Sciatic nerve (tissue), 2 donors: ENCODE measurements at regions not wholly inside any gene's neighbourhood (a gene's known extent, or its start where the extent isn't known, plus 50 kb on each side); places are given as distances from the start of the nearest gene placed in this dataset.
"Not testable (repeated sequence)": the region's sequence is repeated elsewhere in the genome, so short reads cannot be mapped to it uniquely, and the experiment has no call there.

Experiments
- ATAC-seq: fragments of 200-7000 bp; cut with Tn5 transposase; one replicate; pipeline ENCODE4 v1.9.1; 2020; ENCODE audit warnings: mild to moderate bottlenecking, moderate library complexity
- DNase-seq: peaks from one replicate; pipeline ENCODE4 v3.0.0-alpha.2; 2020; ENCODE audit warnings: low spot score
- intact Hi-C: fragments of 100-400 bp; cut with DNase I; formaldehyde crosslinking; loops from one replicate; pipeline ENCODE4 v1.14.2; 2022
- donor health status: DM: no; HTN: no; CAD: no.
- donor health status: DM: no; HTN: no; CAD: no.

- DNase-seq: no peak
- ATAC-seq: no peak
- intact Hi-C loops: no loop called here
These were observed 327.6 kb upstream of the PCDH9 start for GRCh38 chr13:67557642-67558241.

- intact Hi-C loops: no loop called here
- DNase-seq: no peak
- no peak for ATAC-seq
These were observed 327.0 kb upstream of the PCDH9 start for GRCh38 chr13:67557118-67557517.

- intact Hi-C loops: no loop called here
- no peak for ATAC-seq
- no peak for DNase-seq
These were observed 324.8 kb upstream of the PCDH9 start for GRCh38 chr13:67554746-67555452.

- intact Hi-C loops: no loop called here
These were observed 324.1 kb upstream of the PCDH9 start for GRCh38 chr13:67554286-67554685.

GRCh38 chr13:67549331-67549730 is 319.2 kb upstream of the PCDH9 start:
- intact Hi-C loops: no loop called here
- DNase-seq: no peak
- no peak for ATAC-seq

More at GRCh38 chr13:67554286-67554685, 324.1 kb upstream of the PCDH9 start:
- no peak for DNase-seq
- no peak for ATAC-seq

GRCh38 chr13:67538906-67539305 is 308.8 kb upstream of the PCDH9 start:
- intact Hi-C loops: no loop called here
- no peak for DNase-seq
- no peak for ATAC-seq

GRCh38 chr13:67520886-67521285 is 290.8 kb upstream of the PCDH9 start:
- DNase-seq (no peak), ATAC-seq (no peak)
- intact Hi-C loops: no loop called here

GRCh38 chr13:67519356-67519755 is 289.2 kb upstream of the PCDH9 start:
- DNase-seq (no peak), ATAC-seq (no peak)
- intact Hi-C loops: no loop called here

- intact Hi-C loops: no loop called here
- no peak for ATAC-seq
- DNase-seq: no peak
These were observed 288.6 kb upstream of the PCDH9 start for GRCh38 chr13:67518785-67519184.

- intact Hi-C loops: no loop called here
- no peak for ATAC-seq
- DNase-seq: no peak
These were observed 285.8 kb upstream of the PCDH9 start for GRCh38 chr13:67515895-67516294.

- DNase-seq: no peak
- intact Hi-C loops: no loop called here
- ATAC-seq: no peak
These were observed 278.9 kb upstream of the PCDH9 start for GRCh38 chr13:67509018-67509417.

- ATAC-seq, intact Hi-C loops, DNase-seq: not testable (repeated sequence)
These were observed 278.1 kb upstream of the PCDH9 start for GRCh38 chr13:67508275-67508674.

- intact Hi-C loops: no loop called here
- no peak for ATAC-seq
- DNase-seq: no peak
These were observed 276.3 kb upstream of the PCDH9 start for GRCh38 chr13:67506407-67506806.

GRCh38 chr13:67505376-67505775 is 275.2 kb upstream of the PCDH9 start:
- intact Hi-C loops: no loop called here
- ATAC-seq: no peak
- no peak for DNase-seq

GRCh38 chr13:67498948-67499347 is 268.8 kb upstream of the PCDH9 start:
- DNase-seq (no peak), ATAC-seq (no peak)
- intact Hi-C loops: no loop called here

GRCh38 chr13:67493835-67494234 is 263.7 kb upstream of the PCDH9 start:
- intact Hi-C loops: no loop called here
- ATAC-seq (no peak), DNase-seq (no peak)

GRCh38 chr13:67489016-67489415 is 258.9 kb upstream of the PCDH9 start:
- no peak for DNase-seq

GRCh38 chr13:67481445-67481844 is 251.3 kb upstream of the PCDH9 start:
- DNase-seq (no peak), ATAC-seq (no peak)
- intact Hi-C loops: no loop called here

More at GRCh38 chr13:67489016-67489415, 258.9 kb upstream of the PCDH9 start:
- no peak for ATAC-seq
- intact Hi-C loops: no loop called here

GRCh38 chr13:67474115-67474514 is 244.0 kb upstream of the PCDH9 start:
- DNase-seq (no peak), ATAC-seq (no peak)
- intact Hi-C loops: no loop called here

- no peak for ATAC-seq
- intact Hi-C loops: no loop called here
- DNase-seq: no peak
These were observed 239.5 kb upstream of the PCDH9 start for GRCh38 chr13:67469623-67470022.

GRCh38 chr13:67466569-67466968 is 236.4 kb upstream of the PCDH9 start:
- DNase-seq: no peak
- intact Hi-C loops: no loop called here
- no peak for ATAC-seq
